Thyroid gland (tissue), 4 donors: ENCODE measurements at regions not wholly inside any gene's neighbourhood (a gene's known extent, or its start where the extent isn't known, plus 50 kb on each side); places are given as distances from the start of the nearest gene placed in this dataset.
"Not testable (repeated sequence)": the region's sequence is repeated elsewhere in the genome, so short reads cannot be mapped to it uniquely, and the experiment has no call there.

Source experiments
- DNase-seq, 2 donors: peaks; one replicate each; pipeline ENCODE4 v3.0.0-alpha.2; 2019
- H3K27ac ChIP-seq, 3 donors: fragments of 200-600 bp; sonication (generic); 1 replicate in 2 of 3; 2 replicates in 1 of 3; pipeline ENCODE4 v1.5.1; 2016 to 2019; ENCODE audit warnings: mild to moderate bottlenecking in 1 of 3, moderate library complexity in 1 of 3
- H3K27me3 ChIP-seq: fragments of 200-600 bp; sonication (generic); one replicate; pipeline ENCODE4 v1.5.1; 2019
- H3K36me3 ChIP-seq, 2 donors: fragments of 200-600 bp; sonication (generic); one replicate each; pipeline ENCODE4 v1.5.1; 2016 to 2019
- H3K4me1 ChIP-seq, 2 donors: fragments of 200-600 bp; sonication (generic); one replicate each; pipeline ENCODE4 v1.5.1; 2017 to 2019
- H3K4me3 ChIP-seq, 3 donors: fragments of 200-600 bp; sonication (generic); replicated peaks in 1 of 3; 1 replicate in 2 of 3; 2 replicates in 1 of 3; pipeline ENCODE4 v1.5.1; 2016; ENCODE audit warnings: mild to moderate bottlenecking in 1 of 3
- H3K9me3 ChIP-seq: fragments of 200-600 bp; sonication (generic); one replicate; pipeline ENCODE4 v1.5.1; 2017
- POLR2A ChIP-seq, 2 donors: fragments of 450-650 bp; IDR thresholded peaks; one replicate each; pipeline ENCODE4 v1.6.1; 2017; ENCODE audit warnings: antibody characterized with exemption in 2 of 2, mild to moderate bottlenecking in 2 of 2, moderate library complexity in 1 of 2
- WGBS, 2 donors: methylation state at CpG; one replicate each; pipeline ENCODE4 v1.1.5; 2017; 5-methylcytosine and 5-hydroxymethylcytosine counted together
- intact Hi-C: fragments of 100-400 bp; cut with DNase I; formaldehyde crosslinking; loops from one replicate; pipeline ENCODE4 v1.15.1; 2023
- TF ChIP-seq, protein P1 (sequence below), 6 experiments: fragments of 200-600 bp in 3 of 6; fragments of 450-650 bp in 3 of 6; sonication (generic) in 3 of 6; IDR thresholded peaks; one replicate each; pipeline ENCODE4 v1.5.1; 2016 to 2019; ENCODE audit warnings: antibody characterized with exemption in 6 of 6, mild to moderate bottlenecking in 2 of 6, inconsistent platforms in 1 of 6, moderate library complexity in 1 of 6

DNA sequence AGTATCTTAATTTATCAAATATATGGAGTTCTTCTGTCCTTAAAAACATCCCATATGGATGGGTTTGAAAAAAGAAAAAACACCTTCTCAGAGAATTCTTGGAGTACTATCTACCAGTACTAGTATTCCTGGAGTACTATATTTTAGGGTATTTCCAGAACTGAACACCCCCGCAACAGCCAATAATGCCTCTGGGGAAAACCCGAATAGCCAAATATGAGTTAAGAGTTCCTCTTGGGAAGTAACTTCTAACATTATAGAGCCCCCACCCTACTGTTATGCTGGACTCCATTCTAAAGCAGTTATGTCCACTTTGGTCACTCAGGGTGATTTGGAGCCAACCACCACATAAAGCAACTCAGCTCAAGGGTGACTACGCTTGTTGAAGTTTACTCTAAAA is 115.0 kb upstream of the RASGEF1B start:
- H3K4me3 ChIP-seq, result no peak overlapping the region
- no peak for DNase-seq
- H3K9me3 ChIP-seq, result no peaks in the 10 kb centered on the region
- H3K27me3 ChIP-seq, result no peaks in the 10 kb centered on the region
- no peak for TF ChIP-seq POLR2A (IDR thresholded peaks at IDR 0.05)
- TF ChIP-seq, protein P1, sequence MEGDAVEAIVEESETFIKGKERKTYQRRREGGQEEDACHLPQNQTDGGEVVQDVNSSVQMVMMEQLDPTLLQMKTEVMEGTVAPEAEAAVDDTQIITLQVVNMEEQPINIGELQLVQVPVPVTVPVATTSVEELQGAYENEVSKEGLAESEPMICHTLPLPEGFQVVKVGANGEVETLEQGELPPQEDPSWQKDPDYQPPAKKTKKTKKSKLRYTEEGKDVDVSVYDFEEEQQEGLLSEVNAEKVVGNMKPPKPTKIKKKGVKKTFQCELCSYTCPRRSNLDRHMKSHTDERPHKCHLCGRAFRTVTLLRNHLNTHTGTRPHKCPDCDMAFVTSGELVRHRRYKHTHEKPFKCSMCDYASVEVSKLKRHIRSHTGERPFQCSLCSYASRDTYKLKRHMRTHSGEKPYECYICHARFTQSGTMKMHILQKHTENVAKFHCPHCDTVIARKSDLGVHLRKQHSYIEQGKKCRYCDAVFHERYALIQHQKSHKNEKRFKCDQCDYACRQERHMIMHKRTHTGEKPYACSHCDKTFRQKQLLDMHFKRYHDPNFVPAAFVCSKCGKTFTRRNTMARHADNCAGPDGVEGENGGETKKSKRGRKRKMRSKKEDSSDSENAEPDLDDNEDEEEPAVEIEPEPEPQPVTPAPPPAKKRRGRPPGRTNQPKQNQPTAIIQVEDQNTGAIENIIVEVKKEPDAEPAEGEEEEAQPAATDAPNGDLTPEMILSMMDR (IDR thresholded peaks at IDR 0.05), result no peak
- intact Hi-C loops, result no loop called here
- WGBS, 2 donors, result 87 to 95% methylated on average over 3 of the region's 3 CpGs
- no peaks in the 10 kb centered on the region for H3K36me3 ChIP-seq
- H3K4me1 ChIP-seq, result no peaks in the 10 kb centered on the region
- no peak overlapping the region for H3K27ac ChIP-seq

DNA sequence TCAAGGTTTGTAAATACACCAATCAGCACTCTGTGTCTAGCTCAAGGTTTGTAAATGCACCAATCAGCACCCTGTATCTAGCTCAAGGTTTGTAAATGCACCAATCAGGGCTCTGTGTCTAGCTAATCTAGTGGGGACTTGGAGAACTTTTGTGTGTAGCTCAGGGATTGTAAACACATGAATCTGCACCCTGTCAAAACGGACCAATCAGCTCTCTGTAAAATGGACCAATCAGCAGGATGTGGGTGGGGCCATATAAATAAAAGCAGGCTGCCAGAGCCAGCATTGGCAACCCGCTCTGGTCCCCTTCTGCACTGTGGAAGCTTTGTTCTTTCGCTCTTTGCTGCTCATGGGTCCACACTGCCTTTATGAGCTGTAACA is 109.3 kb upstream of the RASGEF1B start:
- H3K4me3 ChIP-seq, H3K36me3 ChIP-seq, H3K9me3 ChIP-seq, H3K27ac ChIP-seq, H3K4me1 ChIP-seq, intact Hi-C loops, H3K27me3 ChIP-seq, DNase-seq: not testable (repeated sequence)
- WGBS, 2 donors, result 93 to 96% methylated on average over 2 to 3 of the region's 3 CpGs

DNA sequence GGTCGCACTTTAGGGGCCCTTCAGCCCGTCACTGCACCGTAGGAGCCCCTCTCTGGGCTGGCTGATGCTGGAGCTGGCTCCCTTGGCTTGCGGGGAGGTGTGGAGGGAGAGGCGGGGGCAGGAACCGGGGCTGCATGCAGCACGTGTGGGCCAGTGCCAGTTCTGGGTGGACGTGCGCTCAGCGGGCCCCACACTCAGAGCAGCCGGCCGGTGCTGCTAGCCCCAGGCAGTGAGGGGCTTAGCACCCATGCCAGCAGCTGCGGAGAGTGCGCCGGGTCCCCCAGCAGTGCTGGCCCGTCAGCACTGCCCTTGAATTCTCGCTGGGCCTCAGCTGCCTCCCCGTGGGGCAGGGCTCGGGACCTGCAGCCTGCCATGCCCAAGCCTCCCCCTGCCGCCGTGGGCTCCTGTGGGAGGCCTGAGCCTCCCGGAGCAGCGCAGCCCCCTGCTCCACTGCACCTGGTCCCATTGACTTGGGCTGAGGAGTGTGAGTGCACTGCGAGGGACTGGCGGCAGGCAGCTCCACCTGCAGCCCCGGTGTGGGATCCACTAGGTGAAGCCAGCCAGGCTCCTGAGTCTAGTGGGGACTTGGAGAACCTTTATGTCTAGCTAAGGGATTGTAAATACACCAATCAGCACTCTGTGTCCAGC is 108.8 kb upstream of the RASGEF1B start:
- WGBS, 2 donors, result 81 to 95% methylated on average over 6 to 14 of the region's 26 CpGs
- TF ChIP-seq, protein P1 (IDR thresholded peaks at IDR 0.05), result no peak
- no peak for TF ChIP-seq POLR2A (IDR thresholded peaks at IDR 0.05)
- Histone ChIP-seq H3K9me3 (no peaks in the 10 kb centered on the region), H3K4me3 (no peak overlapping the region), H3K27me3 (no peaks in the 10 kb centered on the region), H3K4me1 (peaks cover 0 to 5% of the 10 kb centered on the region in 2 donors), H3K27ac (no peak overlapping the region), H3K36me3 (no peaks in the 10 kb centered on the region)
- no peak for DNase-seq
- intact Hi-C loops, result no loop called here

DNA sequence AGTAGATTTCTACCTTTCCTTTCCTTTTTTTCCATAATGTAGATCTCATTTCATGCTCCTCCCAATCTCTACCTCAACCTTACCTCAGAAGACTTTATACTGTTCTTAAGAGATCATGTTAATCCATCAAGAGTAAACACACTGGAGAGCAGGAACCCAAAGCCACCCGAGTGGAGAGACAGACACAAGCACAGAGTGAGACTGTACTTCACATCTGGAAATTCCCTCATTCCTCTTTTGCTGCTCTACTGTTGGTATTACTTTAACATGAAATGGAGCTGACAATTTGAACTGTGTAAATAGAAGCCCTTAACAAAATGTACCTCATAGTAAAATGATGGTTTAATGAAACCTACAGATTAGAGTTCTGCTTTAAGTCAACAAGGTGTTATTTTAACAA is 105.7 kb upstream of the RASGEF1B start:
- Histone ChIP-seq H3K27me3 (no peaks in the 10 kb centered on the region), H3K4me3 (no peak overlapping the region), H3K4me1 (peaks cover 4 to 5% of the 10 kb centered on the region in 2 donors), H3K27ac (no peak overlapping the region), H3K36me3 (no peaks in the 10 kb centered on the region), H3K9me3 (no peaks in the 10 kb centered on the region)
- DNase-seq, result no peak
- intact Hi-C loops, result no loop called here
- TF ChIP-seq, protein P1 (IDR thresholded peaks at IDR 0.05), result no peak
- no peak for TF ChIP-seq POLR2A (IDR thresholded peaks at IDR 0.05)
- 17 to 27% methylated on average over 1 of the region's 1 CpG for WGBS, 2 donors

DNA sequence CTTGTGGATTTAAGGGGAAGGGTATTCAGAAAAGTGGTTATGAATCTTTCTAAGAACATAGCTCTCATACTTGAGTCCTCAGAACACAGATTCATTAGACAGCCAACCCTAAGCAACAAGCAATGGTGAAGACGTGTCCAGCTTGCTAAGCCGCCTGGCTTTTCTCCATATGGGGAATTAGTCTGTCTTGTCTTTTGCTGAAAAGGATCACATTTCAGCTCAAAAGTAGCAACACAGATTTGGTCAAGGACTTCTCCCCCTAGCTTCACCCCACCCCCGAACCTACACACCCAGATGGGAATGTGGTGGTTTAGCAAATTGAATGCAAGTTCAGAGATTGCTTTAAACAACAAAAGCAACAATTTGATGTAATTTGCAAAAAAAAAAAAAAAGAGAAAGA is 103.3 kb upstream of the RASGEF1B start:
- 71 to 88% methylated on average over 3 of the region's 3 CpGs for WGBS, 2 donors

More for the DNA sequence above, 103.3 kb upstream of the RASGEF1B start:
- H3K27ac ChIP-seq, result no peak overlapping the region
- H3K4me3 ChIP-seq, result no peak overlapping the region
- TF ChIP-seq POLR2A (IDR thresholded peaks at IDR 0.05), result no peak
- TF ChIP-seq, protein P1 (IDR thresholded peaks at IDR 0.05), result no peak
- DNase-seq, result no peak
- no peaks in the 10 kb centered on the region for H3K9me3 ChIP-seq
- H3K36me3 ChIP-seq, result no peaks in the 10 kb centered on the region
- intact Hi-C loops, result no loop called here
- H3K4me1 ChIP-seq, result peaks cover 4 to 5% of the 10 kb centered on the region in 2 donors
- H3K27me3 ChIP-seq, result no peaks in the 10 kb centered on the region
